HG02943 (cell line): ENCODE measurements at regions not wholly inside any gene's neighbourhood (a gene's known extent, or its start where the extent isn't known, plus 50 kb on each side); places are given as distances from the start of the nearest gene placed in this dataset.
"Not testable (repeated sequence)": the region's sequence is repeated elsewhere in the genome, so short reads cannot be mapped to it uniquely, and the experiment has no call there.

Source experiments
- ATAC-seq: cut with Tn5 transposase; IDR thresholded peaks from one replicate; pipeline ENCODE4 v1.9.1; 2021; ENCODE audit warnings: mild to moderate bottlenecking, low read depth, moderate library complexity; ENCODE audit not compliant: unreplicated experiment

- no peak for ATAC-seq
Observed at GRCh38 chr5:68685863-68686262, 408.0 kb upstream of the SLC30A5 start.

GRCh38 chr5:68688547-68688946 is 405.3 kb upstream of the SLC30A5 start:
- ATAC-seq = no peak

GRCh38 chr5:68689010-68689409 is 404.8 kb upstream of the SLC30A5 start:
- no peak for ATAC-seq

DNA sequence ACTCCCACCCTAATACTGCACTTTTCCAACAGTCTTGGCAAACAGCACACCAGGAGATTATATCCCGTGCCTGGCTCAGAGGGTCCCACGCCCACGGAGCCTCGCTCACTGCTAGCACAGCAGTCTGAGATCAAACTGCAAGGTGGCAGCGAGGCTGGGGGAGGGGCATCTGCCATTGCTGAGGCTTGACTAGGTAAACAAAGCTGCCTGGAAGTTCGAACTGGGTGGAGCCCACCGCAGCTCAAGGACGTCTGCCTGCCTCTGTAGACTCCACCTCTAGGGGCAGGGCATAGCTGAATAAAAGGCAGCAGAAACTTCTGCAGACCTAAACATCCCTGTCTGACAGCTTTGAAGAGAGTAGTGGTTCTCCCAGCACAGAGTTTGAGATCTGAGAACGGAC is 401.9 kb upstream of the SLC30A5 start:
- not testable (repeated sequence) for ATAC-seq

DNA sequence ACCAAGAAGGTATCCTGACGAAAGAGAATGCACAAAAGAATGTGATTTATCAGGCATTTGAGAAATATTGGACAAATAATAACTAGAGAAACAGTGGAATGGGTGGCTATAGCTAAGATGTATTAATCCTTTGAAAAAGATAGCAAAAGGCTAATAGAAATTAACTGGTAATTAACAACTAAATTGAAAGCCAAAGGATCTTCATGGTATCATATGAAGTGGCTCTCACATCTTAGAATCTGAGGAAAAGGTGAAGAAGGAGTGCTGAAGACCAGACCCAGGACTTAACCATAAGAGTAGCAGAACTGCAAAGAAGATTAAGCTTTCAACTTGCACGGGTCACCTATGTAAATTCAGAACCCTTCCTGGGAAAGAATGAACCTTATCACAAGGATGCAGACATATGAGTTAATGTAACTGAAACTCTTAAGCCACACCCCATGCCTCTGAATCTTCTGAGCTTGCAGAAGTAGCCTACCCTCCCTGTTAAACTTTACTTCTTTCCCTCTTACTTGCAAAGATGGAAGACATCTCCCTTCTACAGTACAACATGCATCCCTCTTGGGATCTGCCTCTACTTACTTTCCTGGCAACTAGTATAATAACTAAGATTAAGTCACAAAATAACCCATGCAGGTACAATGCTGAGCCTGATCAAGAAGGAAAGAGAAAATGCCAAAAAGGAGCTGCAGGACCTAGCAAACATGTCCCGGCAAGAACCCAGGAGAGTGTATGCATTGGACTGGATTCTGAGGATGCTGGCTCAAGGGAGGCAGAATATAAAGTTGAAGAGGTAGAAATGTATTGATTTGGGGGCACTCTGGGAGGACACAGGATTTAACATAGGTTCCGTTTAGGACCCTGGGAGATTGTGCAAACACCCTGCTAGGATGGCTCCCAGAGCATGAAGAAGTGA is 395.5 kb upstream of the SLC30A5 start:
- ATAC-seq = no peak

- ATAC-seq = no peak
Observed at GRCh38 chr5:68699966-68700365, 393.8 kb upstream of the SLC30A5 start.

DNA sequence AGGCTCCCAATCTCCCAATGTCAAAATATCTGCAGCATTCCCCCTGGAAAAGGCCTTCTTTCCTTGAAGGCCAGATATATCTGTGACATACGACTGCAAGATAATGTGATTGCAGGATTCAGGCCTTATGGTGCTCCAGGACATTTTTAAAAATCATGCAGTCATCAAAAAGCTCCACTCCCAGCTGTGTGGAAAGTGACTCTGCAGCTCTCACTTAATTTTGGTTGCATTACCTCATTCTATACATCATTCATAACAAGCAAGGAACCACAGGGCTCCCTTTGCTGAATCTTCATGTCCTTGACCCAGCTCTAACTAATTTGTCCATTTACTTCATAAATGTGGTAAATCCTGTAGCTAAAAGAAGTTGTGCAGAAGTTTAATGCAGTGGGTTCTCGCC is 386.2 kb upstream of the SLC30A5 start:
- no peak for ATAC-seq

- ATAC-seq = no peak
Observed at GRCh38 chr5:68708156-68708841, 385.5 kb upstream of the SLC30A5 start.

DNA sequence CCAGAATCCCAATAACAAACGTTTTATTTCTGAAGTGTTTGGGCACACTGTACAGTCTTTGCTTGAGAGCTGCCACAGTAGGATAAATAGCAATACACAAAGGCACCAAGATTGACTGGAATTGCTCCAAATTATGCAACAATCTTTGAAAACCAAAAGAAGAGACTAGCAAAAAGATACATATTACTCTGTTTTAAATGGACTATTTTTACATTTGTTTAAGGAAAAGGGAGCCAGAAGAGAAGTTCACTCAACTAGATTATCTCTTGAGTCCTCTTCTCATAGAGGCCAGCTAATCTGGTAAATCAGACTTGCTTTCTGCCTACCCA is 385.0 kb upstream of the SLC30A5 start:
- ATAC-seq = no peak

DNA sequence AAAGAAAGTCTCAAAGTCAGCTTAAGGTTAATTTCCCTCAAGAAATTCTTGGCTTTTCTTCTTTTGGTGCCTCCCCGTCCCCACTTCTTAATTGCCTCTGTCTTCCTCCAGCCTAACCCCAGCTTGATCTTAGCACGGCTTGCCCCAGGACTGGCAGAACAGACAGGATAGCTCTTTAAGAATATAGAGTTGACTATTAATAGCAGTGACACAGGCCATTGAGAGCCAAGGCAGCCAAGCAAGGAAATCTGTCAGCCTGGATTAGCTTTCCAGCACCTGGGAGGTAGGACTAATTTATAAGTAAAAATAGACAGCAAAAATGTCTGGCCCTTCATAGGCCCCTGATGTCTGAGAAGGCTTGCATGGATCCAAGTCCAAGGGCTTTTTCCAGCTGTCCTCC is 384.6 kb upstream of the SLC30A5 start:
- ATAC-seq = no peak

DNA sequence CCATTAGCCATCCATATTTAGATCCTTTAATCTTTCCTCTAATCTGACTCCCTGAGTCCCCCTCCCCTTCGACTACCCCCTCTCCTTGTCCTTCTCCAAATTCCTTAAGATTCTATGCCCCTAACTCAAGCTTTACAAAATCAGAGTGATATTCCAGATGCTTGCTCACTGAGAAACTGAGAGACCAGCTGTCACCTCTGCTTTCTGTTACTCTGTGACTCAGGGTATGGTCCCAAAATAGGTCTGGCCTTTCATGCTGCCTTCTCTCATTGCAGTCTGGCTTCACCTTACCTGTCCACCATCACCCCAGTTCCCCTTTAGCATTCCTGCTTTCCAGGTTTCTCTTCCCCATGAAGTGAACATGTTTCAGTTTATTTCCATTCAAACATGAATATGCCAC is 383.3 kb upstream of the SLC30A5 start:
- no peak for ATAC-seq

DNA sequence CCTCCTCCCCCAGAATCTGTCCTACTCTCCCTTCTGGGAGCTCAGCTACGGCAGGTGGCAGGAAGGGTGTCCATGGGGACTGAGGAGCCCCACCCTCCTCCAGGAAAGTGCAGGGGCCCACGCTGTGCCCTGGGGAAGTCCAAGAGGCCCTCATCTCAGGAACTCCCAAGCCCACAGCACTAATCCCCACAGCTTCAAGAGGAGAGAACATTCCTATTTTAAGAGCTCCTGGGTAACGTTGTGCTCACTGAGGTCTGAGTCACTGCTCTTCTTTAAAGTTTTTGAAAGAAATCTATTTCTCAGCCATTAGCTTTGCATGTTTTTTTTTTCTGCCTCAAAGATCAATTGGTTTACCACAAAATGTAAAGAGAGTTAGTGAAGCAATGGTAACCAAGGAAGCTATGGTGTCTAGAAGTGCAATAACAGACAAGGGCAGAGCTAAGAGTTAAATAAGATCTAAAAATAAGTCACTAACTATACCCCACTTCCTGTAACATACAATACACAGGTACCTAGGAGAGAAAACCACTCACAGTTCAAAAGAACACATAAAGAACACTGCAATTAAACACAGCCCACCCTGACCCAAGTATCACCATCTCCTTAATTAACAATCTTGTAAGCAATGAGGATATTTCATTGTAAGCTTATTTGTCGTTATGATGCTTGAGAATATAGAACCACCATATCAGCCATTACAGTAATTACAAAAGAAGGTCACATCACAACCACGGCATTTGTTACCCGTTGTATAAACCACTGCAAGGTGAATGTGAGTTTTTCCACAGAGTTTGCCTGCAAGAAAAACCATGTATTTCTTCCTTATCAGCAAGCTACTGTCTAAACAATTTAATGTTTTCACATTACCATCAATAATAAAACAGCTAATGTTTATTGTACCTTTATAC is 382.3 kb upstream of the SLC30A5 start:
- peak; percentile 96 for ATAC-seq

GRCh38 chr5:68714810-68715209 is 379.0 kb upstream of the SLC30A5 start:
- ATAC-seq = no peak

DNA sequence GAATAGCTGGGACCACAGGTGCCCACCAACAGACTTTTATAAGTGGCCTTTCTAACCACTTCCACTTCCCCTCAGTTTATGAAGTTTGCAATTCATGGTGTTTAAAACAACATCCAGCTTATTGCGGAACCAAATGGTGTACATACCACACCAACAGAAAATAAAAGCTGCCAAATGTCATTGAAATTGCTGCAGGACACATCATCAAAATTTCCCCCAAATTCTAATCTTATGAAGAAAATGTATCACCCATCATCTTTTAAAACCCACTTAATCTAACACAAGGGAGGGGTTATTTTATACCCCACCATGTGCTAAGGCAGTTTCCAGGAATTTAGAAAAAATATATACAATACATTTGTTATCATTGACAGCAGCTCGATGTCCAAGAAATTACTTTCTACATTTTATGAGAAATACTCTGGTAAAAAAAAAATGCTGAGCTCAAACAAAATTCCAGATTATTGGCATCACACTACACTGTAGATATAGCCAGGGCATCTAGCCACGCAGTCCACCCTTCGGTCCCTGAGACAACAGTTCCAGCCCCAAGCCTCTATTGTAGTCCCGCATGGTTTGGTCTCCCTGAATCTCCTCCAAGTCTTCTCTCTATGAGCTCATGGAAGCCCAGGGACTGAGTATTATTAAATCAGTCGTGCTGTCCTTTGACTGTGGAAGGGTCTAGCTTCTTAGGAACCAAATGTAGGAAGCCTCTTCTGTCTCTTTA is 372.8 kb upstream of the SLC30A5 start:
- ATAC-seq = no peak

DNA sequence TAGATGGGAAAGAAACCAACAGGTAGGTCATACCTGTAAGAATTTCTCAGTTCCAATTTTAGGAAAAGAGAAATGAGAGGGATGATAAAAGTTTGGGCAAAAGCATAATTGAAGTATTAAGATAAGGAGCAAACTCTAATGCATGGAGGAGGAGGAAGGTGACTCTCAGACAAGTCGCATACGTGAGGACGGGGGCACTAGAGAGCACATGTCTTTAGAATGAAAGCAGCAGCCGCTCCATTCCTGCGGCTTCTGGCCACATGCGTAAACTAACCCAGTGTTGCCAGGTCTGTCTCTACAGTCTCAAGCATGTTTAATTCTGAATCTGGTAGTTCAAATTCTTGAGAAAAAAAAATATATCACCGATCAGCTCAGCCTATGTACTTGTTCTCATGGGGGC is 371.5 kb upstream of the SLC30A5 start:
- ATAC-seq = no peak

DNA sequence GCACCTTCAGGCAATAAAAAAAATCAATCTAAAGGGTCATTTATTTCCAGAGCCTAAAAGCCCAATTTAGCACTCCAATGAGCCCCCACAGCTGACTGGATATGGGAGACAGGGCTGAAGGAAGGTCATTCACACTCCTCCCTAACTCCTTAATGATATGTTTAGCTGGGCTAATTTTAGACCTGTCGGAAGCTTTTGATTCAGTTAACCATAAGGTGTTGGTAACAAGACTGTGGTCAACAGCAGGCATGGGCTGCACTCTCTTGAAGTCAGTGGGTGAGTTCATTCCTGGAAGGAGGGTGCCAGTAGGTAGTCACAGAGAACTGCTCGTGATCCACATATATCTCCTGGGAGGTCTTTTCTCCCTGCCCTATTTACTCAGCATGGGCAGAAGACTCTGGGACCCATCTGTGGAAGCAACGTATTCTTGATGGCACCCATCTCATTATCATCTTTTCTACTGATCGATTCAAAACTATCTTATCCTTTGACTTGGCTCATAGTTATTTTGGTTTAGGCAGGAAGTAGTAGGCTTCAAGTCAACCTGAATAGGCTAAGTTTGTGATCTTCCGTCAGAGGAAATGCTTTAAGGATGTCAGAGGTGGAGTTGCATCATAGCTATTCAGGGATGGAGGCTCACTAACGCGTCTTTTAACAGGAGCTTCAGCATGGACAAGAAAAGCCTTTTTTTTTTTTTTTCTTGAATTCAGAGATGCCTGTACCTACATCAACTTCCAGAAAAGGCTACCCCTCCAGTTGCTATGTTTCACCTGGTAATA is 367.7 kb upstream of the SLC30A5 start:
- no peak for ATAC-seq

GRCh38 chr5:68727931-68728330 is 365.9 kb upstream of the SLC30A5 start:
- ATAC-seq = no peak

- ATAC-seq = no peak
Observed at GRCh38 chr5:68729678-68730077, 364.1 kb upstream of the SLC30A5 start.

DNA sequence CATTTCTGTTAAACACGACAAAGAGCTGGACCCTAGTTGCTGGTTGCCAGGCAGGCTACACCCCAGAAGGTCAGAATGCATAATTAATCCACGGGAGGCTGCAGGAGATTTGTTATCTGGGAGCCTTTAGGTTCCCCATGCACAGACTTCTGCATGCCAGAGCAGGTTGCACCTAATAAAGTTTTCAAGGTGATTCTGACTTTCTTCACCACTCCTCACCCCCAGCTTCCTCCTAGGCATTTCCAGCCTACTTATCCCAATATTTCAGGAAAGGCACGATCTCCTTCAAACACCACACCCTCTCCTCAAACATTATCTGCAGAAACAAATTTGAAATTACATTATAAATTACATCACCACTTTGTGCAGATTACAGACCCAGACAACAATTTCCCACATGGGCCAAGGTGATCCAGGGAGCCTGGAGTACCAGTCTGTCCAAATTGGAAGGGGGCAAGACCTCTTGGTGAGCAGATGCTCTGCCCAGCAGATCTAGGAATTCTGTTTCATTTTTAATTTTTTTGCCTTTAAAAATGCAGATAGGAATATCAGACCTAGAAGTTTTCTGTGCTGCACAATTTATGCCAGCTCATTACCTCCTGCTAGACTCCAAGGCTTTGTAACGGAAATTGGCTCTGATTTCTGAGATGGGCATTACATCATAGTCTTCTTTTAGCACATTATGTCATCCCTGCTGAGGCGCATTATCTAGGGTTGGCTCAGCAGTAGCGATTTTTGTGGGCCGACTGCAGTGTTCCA is 363.4 kb upstream of the SLC30A5 start:
- ATAC-seq = no peak
